ENCODE measurements at regions not wholly inside any gene's neighbourhood (a gene's known extent, or its start where the extent isn't known, plus 50 kb on each side); places are given as distances from the start of the nearest gene placed in this dataset.
A peak's percentile ranks its signal among the peaks of the same experiment; 100 is the strongest.

GRCh38 chr15:31870328-31871165, 159.8 kb upstream of the CHRNA7 start, which contains the start of gene OTUD7A (continued):
- TF ChIP-seq ZNF837 (tag by site-specific recombination; IDR thresholded peaks at IDR 0.05) = no peak
- TF ChIP-seq OSR2 (tag by site-specific recombination; IDR thresholded peaks at IDR 0.05) = no peak
- TF ChIP-seq ZNF26 (tag by site-specific recombination; IDR thresholded peaks at IDR 0.05) = no peak
- no peak for TF ChIP-seq ZNF624 (tag by site-specific recombination; IDR thresholded peaks at IDR 0.05)
- TF ChIP-seq ZNF785 (tag by site-specific recombination; IDR thresholded peaks at IDR 0.05) = 0 out of 2 replicates have a peak, but pooled peaks have one; percentile 32
- TF ChIP-seq ZFP41 (tag by site-specific recombination; IDR thresholded peaks at IDR 0.05; ENCODE audit: borderline replicate concordance) = no peak
- 0 out of 2 replicates have a peak, but pooled peaks have one; percentile 25 for TF ChIP-seq SP7 (tag by site-specific recombination; IDR thresholded peaks at IDR 0.05)
- TF ChIP-seq ZNF521 (tag by site-specific recombination; IDR thresholded peaks at IDR 0.05) = no peak

- TF ChIP-seq CTCF (tag by site-specific recombination; IDR thresholded peaks at IDR 0.05) (peak; percentile 28; the same call in 1 of the 2 replicates), ZNF37A (tag by site-specific recombination; IDR thresholded peaks at IDR 0.05) (no peak), ZNF600 (tag by site-specific recombination; IDR thresholded peaks at IDR 0.05) (peak; percentile 96), ZBTB17 (tag by site-specific recombination; IDR thresholded peaks at IDR 0.05) (peak; percentile 51; the same call in 1 of the 2 replicates), ZBTB1 (tag by site-specific recombination; IDR thresholded peaks at IDR 0.05) (no peak), ZNF335 (tag by site-specific recombination; conservative IDR thresholded peaks at IDR 0.05) (peak; percentile 49), FEZF1 (tag by site-specific recombination; IDR thresholded peaks at IDR 0.05) (0 out of 2 replicates have a peak, but pooled peaks have one; percentile 1), ZBTB8A (tag by site-specific recombination; IDR thresholded peaks at IDR 0.05) (peak; percentile 3)
- CTCF ChIA-PET = interaction anchor here (0.7 kb wide), 1 partner anchor 37 kb away, joined by 4 read pairs; no protein-coding TSS in a partner anchor
- Histone ChIP-seq H3K4me1 (ENCODE audit: control insufficient read depth, insufficient read depth, low read length) (no peaks in the 10 kb centered on the region), H3K4me3 (ENCODE audit: low read depth, low read length) (peak overlapping the region; percentile 51), H3K27ac (ENCODE audit: extremely low read depth, low read depth, low read length) (peak overlapping the region; percentile 20; the same call in 1 of the 2 replicates), H3K9me3 (ENCODE audit: control insufficient read depth, insufficient read depth, low read depth, low read length) (no peaks in the 10 kb centered on the region), H3K36me3 (ENCODE audit: control insufficient read depth in 2 of 2, insufficient read depth in 1 of 2, low read length in 2 of 2) (no peaks in the 10 kb centered on the region)
- POLR2A ChIA-PET = no interaction called here
Observed at GRCh38 chr15:31871166-31871886, 159.0 kb upstream of the CHRNA7 start.

- Histone ChIP-seq H3K36me3 (ENCODE audit: control insufficient read depth in 2 of 2, insufficient read depth in 1 of 2, low read length in 2 of 2) (no peaks in the 10 kb centered on the region), H3K4me3 (ENCODE audit: low read depth, low read length) (no peak overlapping the region), H3K9me3 (ENCODE audit: control insufficient read depth, insufficient read depth, low read depth, low read length) (no peaks in the 10 kb centered on the region), H3K4me1 (ENCODE audit: control insufficient read depth, insufficient read depth, low read length) (no peaks in the 10 kb centered on the region), H3K27ac (ENCODE audit: extremely low read depth, low read depth, low read length) (no peak overlapping the region)
- ChIA-PET CTCF (no interaction called here), POLR2A (no interaction called here)
- TF ChIP-seq ZNF600 (tag by site-specific recombination; IDR thresholded peaks at IDR 0.05) (no peak), ZNF10 (tag by site-specific recombination; IDR thresholded peaks at IDR 0.05) (no peak), ZNF398 (tag by site-specific recombination; IDR thresholded peaks at IDR 0.05) (no peak), ZNF221 (tag by site-specific recombination; IDR thresholded peaks at IDR 0.05; ENCODE audit: borderline replicate concordance) (no peak), RBAK (tag by site-specific recombination; IDR thresholded peaks at IDR 0.05) (no peak), ZNF366 (tag by site-specific recombination; conservative IDR thresholded peaks at IDR 0.05) (no peak), SETDB1 (IDR thresholded peaks at IDR 0.05; ENCODE audit: insufficient read length, low read length) (no peak), ZBTB17 (tag by site-specific recombination; IDR thresholded peaks at IDR 0.05) (no peak), ZNF37A (tag by site-specific recombination; IDR thresholded peaks at IDR 0.05) (no peak), ZNF324 (tag by site-specific recombination; IDR thresholded peaks at IDR 0.05) (no peak), ZNF133 (tag by site-specific recombination; IDR thresholded peaks at IDR 0.05) (no peak), PRDM4 (tag by site-specific recombination; IDR thresholded peaks at IDR 0.05) (no peak)
Observed at GRCh38 chr15:31871887-31872281, 158.4 kb upstream of the CHRNA7 start.

Data from HEK293 (cell line).